H1 (cell line): ENCODE measurements at regions not wholly inside any gene's neighbourhood (a gene's known extent, or its start where the extent isn't known, plus 50 kb on each side); places are given as distances from the start of the nearest gene placed in this dataset.

Experiments
- ASH2L ChIP-seq: fragments of 200-600, 300-600 bp; sonication (generic); IDR thresholded peaks from one replicate; pipeline ENCODE4 v1.7.1; 2017; ENCODE audit warnings: low read length
- CREB1 ChIP-seq: IDR thresholded peaks from 2 replicates; pipeline ENCODE4 v1.6.1; 2012; ENCODE audit warnings: inconsistent platforms
- CTBP2 ChIP-seq: IDR thresholded peaks from 2 replicates; pipeline ENCODE4 v1.7.0; 2011; ENCODE audit warnings: borderline replicate concordance, mild to moderate bottlenecking, moderate library complexity, mixed read lengths, low read length; ENCODE audit not compliant: insufficient read depth, insufficient read length
- NANOG ChIP-seq: IDR thresholded peaks from 2 replicates; pipeline ENCODE4 v1.6.1; 2011; ENCODE audit warnings: low read length, low read depth, mild to moderate bottlenecking, inconsistent platforms; ENCODE audit not compliant: insufficient read depth, poor library complexity, severe bottlenecking
- TAF1 ChIP-seq: IDR thresholded peaks from 2 replicates; pipeline ENCODE4 v1.6.1; 2011; ENCODE audit warnings: mild to moderate bottlenecking, low read depth, low read length
- TBP ChIP-seq: IDR thresholded peaks from 2 replicates; pipeline ENCODE4 v1.6.1; 2011; ENCODE audit warnings: low read depth, low read length, improper control_type of control experiment
- TEAD4 ChIP-seq: IDR thresholded peaks from 2 replicates; pipeline ENCODE4 v1.6.1; 2012; ENCODE audit warnings: low read depth, low read length, inconsistent platforms, mixed read lengths

DNA sequence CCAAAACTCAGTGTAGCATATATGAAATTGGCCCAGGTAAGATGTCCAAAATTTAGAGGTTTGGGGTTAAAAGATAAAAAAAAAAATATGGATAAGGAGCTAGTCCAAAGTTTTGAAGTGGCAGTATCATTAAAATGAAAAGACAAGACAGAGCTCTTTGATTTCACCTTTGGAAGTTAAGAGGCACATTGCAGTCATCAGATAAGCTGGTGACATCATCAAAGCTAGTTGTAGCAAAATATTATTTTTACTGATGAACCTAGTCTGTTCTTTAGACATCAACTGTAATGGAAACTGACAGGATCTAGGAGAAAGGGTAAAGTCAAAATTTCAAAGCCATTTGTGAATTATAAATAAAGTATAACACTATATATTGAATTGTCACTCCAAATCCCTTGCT lies 603.7 kb upstream of the CDH8 start (continued):
- TF ChIP-seq CTBP2, result no peak
- no peak for TF ChIP-seq TEAD4
- TF ChIP-seq NANOG, result no peak
- no peak for TF ChIP-seq CREB1
- TF ChIP-seq ASH2L, result no peak
- TF ChIP-seq TBP, result no peak
- no peak for TF ChIP-seq TAF1
- TF ChIP-seq, all 59 proteins: peak for 0
